ENCODE measurements at regions not wholly inside any gene's neighbourhood (a gene's known extent, or its start where the extent isn't known, plus 50 kb on each side); places are given as distances from the start of the nearest gene placed in this dataset.
"Not testable (repeated sequence)": the region's sequence is repeated elsewhere in the genome, so short reads cannot be mapped to it uniquely, and the experiment has no call there.

DNA sequence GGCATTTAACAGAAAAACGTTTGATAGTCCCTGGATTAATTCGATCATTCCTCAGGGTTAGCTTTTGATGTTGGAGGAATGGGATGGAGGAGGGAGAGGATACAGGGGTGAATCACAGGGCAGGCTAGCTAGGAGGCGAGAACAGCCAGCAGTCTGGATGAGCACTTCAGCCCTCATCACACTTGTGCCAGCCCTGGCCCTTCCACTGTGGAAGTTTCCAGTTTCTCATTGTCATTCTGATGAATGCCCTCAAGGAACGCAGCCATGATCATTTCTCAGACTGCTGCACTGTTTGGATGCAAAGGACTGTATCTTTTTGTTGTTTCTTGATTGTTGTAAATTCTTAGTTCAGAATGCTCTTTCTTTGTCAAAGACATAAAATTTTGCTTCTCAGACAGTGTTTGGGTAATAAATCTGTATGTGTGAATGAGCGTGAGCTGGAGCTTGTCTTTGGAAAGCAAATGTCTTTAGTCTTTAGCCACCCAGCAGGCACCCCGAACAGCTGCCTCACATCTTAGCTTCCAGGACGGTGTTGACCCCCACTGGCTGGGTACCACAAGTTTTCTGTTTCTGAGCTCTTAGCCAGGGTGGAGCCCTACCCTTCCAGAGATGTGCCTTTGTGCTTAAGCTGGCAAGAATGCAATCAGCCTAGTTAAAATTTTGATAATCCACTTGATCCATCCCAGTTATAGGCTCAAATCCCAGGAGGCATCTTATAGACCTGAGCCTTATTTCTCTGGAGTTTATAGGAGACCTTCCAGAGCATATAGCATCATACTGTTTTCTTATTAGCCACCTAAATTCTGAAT, 121.1 kb downstream of the PDCD6IP start:
- H3K27ac ChIP-seq = no peak overlapping the region

DNA sequence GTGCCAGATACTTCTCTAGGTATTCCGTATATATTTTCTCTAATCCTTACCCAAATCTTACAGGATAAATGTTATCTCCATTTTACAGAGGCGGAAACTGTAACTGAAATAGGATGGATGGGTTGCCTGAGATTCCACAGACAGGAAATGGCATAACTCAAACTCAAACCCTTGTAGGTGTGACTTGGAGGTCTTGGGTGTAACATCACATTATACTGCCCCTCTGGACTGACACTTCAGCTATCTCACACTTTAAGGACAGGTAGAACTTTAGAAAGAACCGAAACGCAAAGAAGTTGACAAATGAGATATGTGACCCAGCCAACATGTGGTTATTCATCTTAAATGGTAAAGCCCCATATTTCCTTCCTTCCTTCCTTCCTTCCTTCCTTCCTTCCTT, 122.1 kb downstream of the PDCD6IP start:
- Histone ChIP-seq H3K27ac (no peak overlapping the region), H3K4me3 (no peak overlapping the region)

More for the DNA sequence above, 121.1 kb downstream of the PDCD6IP start:
- no peak overlapping the region for H3K4me3 ChIP-seq

DNA sequence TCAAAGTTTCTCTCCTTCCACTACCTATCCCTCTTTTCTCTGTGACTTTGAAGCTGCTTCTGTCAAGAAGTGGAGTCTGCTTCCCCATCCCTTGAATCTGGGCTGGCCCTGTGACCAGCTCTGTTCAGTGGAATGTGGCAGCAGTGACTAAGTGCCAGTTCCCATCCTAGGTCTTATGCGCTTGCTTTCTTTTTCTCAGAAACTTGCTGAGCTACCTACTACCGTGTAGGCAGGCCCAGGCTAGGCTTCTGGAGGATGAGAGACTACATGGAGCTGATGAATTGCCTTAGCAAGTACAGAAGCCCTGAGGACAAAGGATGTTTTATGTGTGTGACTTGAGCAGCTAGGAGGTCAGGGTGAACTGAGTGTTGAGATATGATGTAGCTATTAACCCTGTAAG, 123.2 kb downstream of the PDCD6IP start:
- no peak overlapping the region for H3K27ac ChIP-seq
- no peak overlapping the region for H3K4me3 ChIP-seq

DNA sequence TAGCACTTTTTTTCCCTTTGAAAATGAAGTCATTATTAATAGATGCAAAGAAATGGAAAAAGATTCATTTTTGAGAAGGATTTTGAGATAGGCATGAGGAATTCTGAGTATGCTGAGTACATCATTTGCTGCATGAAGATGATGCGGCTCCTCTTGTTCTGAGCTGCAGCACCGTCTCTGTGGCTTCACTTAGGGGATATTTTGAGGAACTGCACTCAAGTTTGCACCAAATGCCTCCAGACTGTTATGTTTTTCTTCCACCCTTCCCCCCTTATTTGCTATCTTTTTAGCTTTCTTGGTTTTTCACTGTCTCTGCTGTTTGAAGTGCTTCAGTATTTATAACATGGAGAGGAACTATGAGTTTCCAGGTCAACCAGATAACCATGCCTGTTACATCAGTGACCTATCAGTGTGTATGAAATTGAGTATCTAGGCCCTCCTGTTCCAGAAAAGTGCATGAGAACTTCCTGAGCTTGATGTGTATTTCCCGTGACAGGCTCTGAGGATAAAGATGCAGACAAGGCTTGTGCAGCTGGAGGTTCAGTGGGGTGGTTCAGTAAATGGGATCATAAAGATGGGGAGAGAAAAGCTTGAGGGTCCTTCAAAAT, 128.7 kb downstream of the PDCD6IP start:
- no peak overlapping the region for H3K4me3 ChIP-seq
- no peak overlapping the region for H3K27ac ChIP-seq

DNA sequence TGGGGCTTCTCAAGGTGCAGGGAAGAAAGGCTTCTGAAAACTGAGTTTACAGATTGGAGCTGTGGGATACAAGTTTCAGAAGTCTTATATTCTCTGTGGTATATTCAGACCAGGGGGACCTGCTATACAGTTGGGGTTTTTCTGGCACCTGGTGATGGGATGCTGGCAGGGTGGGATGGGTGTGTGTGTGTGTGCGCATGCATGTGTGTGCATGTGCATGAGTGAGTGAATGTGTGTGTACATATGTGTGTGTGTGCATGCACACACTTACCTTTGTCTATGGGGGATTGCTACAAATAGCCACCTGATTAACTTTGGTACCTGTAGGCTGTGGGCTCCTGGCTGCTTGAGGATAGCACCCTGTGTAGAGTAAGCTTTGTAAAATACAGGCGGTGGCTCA, 131.4 kb downstream of the PDCD6IP start:
- Histone ChIP-seq H3K4me3 (no peak overlapping the region), H3K27ac (no peak overlapping the region)

DNA sequence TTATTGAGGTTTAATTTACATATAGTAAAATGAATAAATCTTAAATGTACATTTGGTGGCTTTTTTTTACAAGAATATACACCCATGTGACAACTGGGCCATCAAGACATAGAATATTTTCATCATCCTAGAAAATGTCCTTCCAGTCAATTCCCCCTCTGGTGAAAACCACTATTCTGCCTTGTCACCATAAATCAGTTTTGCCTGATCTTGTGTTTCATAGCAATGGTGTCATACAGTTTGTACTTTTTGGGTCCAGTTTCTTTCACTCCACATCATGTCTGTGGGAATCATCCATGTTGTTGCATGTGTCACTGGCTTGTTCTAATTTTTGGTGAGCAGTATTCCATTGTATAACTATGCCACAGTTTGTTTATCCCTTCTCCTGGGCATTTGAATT, 133.1 kb downstream of the PDCD6IP start:
- Histone ChIP-seq H3K27ac (no peak overlapping the region), H3K4me3 (no peak overlapping the region)

DNA sequence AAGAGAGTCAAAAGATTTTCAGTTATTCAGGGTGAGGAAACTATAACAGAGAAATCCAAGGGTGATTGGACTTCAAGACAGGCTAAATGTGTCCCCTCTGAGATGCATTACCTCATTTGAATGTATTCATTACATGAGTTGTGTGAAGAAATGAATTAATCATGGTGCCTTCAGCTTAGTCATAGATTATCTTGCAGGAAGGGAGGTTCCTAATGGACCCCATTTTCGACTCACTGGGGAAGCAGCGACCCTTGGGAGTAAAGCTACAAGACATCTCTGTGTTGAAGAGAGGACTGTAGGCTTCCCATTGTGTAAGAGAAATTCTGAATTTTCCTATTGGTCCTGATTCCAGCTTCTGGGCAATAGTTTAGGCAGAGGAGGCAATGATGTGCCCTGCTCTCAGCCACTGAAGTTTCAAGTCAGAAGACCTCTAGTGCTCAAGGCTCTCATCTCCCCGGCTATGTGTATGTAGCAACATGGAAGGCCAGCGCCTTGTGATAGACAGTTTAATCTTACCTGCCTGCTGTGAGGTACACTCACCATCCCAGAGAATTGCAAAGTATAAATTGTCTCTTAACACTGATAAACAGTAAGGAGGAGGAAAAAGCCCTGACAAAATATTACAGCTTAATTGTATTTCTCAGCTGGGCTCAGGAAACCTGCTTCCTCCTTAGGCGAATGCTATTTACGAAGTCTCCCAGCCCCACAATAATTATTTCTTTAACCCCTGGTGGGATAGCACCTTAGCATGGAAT, 133.8 kb downstream of the PDCD6IP start:
- Histone ChIP-seq H3K27ac (no peak overlapping the region), H3K4me3 (no peak overlapping the region)

DNA sequence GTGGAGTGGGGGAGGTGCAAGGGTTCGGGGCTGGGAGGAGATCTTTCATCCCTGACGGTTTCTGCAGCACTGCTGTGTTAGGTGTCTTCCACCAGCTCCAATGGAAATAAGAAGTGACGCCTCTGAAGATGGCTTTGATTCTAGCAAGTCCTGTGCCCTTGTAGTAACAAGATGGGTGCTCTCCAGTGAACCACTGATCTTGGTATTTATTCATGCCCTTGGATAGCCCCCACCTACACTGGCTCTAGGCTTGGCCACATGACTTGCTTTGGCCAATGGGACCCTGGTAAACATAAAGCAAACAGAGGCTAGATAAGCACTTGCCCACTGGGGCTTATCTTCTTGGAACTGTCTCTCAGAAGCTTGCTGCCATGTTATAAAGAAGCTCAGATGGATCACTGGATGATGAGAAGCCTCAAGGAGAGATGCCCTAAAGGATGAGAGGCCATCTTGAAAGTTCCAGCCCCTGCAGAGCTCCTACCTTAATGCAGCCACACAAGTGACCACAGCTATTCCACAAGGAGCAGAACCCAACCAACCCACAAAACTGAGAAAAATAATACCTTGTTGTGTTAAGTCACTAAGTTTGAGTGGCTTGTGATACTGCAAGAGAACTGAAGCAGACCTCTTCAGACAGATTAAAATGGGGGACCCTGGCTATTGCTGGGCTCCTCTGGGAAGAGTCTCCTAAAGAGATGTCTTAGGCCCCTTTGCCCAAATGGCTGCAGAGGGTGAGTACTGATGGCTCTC, 137.9 kb downstream of the PDCD6IP start:
- no peak overlapping the region for H3K4me3 ChIP-seq
- H3K27ac ChIP-seq = no peak overlapping the region

DNA sequence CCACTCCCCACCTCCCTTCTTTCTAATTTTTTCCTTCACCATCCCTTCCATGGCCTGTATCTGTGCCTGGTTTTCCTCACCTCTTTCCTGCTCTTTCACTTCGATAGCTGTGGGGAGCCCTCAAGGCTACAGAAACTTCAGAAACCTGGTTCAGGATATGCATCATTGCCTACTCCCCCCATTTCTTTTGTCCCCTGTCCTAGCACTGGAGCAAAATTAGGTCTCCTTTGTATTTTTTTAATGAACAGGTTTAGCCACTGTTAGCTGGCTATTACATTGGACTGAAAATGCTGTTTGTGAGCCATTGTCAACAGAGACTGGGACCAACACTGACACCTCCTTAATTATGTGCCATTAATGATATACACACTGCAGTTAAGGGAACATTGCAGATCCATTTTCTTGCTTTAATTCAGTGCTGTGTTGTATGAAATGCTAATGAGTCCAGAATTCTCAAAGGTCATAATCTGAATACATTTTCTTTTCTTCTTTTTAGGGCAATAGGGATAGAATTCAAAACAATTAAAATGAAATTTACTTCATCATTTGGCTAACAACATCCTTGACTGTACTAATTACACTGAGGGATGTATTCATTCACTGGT, 138.6 kb downstream of the PDCD6IP start:
- no peak overlapping the region for H3K4me3 ChIP-seq
- H3K27ac ChIP-seq = no peak overlapping the region

DNA sequence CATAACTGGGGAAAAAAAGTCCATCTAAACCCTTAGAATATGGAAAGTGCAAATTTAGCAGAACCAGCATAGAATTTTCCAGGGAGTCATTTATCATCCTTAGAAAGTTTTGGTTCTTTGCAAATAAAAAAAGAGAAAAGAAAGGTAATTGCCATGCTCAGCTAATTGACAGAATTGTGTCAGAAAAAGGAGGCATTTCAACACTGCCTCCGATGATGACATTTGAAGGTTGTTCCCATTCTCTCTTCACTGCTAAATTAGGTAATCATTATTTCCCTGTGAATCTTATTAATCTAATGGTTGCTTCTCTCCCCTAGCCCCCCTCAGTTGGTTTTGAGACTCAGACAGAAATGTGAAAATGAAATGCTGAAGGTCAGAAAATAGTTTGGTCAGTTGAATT, 139.2 kb downstream of the PDCD6IP start:
- no peak overlapping the region for H3K27ac ChIP-seq
- no peak overlapping the region for H3K4me3 ChIP-seq

DNA sequence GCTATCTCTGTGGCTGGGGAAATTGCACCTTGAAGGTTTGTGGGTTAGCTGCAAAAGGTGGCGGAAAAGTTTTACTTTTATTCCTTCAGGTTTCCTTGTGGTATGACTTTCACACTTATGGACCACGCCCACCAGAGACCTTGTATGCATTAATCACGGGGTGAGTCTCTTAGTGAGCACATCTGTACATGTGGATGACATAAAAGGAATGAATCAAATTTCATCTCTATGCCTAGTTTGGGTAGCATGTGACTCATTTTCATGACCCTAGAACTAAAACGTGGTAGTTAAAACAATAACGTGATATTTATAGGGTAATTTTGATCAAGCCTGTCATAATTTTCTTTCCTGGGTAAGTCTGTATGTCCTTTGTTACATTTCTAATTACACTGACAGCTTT, 141.7 kb downstream of the PDCD6IP start:
- H3K4me3 ChIP-seq = no peak overlapping the region
- no peak overlapping the region for H3K27ac ChIP-seq

DNA sequence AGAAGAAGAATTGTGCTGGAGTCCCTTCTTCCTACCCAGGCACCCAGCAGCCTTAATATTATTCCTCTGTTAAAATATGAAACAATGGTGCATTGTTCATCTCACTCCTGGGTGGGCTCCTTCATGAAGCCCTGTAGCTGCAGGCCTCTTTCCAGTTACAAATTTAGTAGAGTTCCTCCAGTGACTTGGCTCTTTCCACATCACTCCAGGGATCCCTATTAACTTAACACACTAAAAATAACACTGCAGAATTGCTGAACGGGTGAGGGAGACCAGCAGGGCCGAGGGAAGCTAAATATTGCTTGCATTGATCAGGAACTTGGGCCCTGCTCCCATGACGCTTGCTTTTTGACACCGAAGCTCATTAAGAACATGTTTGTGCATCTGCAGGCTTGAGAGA, 142.3 kb downstream of the PDCD6IP start:
- no peak overlapping the region for H3K4me3 ChIP-seq

DNA sequence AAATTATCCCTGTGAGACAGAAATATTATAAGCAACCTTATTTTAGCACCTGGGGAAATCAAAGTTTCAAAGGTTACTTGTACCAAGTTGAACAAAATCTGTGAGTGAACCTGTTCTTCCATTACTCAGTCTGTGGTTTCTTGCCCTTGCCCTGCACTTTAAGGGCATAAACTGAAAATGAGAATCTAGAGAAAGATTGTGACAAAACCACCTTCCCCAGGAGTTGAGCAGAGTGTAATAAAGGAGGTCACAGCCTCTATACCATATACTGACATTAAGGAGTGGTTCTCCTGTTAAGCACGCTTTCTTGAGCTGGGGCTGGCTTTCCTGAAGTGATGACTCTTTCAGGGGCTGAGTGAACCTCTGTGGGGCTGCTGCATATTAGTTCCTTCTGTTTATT, 143.4 kb downstream of the PDCD6IP start:
- no peak overlapping the region for H3K27ac ChIP-seq
- H3K4me3 ChIP-seq = no peak overlapping the region

More for the DNA sequence above, 142.3 kb downstream of the PDCD6IP start:
- no peak overlapping the region for H3K27ac ChIP-seq

DNA sequence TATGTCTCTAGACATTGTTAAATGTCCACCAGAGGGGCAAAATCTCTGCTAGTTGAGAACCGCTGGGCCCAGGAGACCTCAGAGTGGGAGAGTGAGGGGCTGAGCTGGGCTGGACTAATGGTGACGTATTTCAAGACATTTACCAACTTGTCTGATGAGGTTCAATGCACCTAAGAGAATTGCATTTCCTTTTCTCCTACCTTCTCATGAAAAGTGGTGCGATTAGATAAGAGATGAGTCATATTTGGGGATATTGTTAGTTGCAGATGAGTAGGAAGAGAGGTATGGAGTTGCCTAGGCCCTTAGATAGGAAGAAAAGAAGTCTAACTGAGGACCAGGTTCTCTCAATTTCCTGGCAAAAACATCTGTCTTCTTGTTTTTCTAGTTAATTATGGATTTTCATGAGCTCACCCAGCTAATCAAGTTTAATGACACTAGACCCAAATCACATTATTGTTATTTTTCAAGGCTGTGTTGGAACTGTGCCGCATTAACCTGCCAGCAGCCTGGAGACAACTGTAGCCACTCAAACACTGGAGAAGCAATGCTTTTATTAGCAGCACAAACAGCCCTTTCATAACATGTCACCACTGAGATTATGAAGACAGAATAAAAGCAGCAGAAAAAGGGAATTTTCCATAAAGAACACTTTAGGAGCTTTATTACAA, 144.2 kb downstream of the PDCD6IP start:
- Histone ChIP-seq H3K27ac (no peak overlapping the region), H3K4me3 (no peak overlapping the region)

DNA sequence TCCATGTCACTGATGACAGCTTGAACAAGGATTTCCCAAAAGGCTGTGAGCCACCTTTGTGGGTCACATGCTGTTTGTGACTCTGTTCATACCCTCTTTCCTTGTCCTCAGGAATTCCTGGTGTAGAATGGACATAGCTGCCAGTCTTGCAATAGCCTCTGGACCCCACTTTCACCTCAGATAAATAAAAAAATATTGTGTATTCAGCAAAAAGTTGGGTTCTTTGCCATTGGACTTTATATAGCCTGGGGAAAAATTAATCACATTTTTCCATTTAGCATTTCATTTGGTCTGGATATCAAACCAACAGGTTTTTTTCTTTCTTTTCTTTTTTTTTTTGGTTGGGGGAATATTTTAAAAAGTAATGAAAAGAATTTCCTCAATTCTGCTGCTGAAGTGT, 144.8 kb downstream of the PDCD6IP start:
- Histone ChIP-seq H3K4me3 (no peak overlapping the region), H3K27ac (no peak overlapping the region)

DNA sequence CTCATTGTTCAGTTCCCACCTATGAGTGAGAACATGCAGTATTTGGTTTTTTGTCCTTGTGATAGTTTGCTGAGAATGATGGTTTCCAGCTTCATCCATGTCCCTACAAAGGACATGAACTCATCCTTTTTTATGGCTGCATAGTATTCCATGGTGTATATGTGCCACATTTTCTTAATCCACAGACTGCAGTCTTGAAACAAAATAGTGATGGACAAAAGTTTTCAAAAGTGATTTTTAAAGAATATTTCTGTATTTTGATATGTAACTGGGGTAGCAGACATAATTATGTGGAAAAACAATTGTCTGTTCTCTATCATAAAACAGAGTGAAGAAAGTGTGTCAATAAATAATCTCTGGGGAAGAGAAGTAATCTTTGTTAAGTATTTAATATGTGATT, 148.2 kb downstream of the PDCD6IP start:
- not testable (repeated sequence) for H3K27ac ChIP-seq, H3K4me3 ChIP-seq

DNA sequence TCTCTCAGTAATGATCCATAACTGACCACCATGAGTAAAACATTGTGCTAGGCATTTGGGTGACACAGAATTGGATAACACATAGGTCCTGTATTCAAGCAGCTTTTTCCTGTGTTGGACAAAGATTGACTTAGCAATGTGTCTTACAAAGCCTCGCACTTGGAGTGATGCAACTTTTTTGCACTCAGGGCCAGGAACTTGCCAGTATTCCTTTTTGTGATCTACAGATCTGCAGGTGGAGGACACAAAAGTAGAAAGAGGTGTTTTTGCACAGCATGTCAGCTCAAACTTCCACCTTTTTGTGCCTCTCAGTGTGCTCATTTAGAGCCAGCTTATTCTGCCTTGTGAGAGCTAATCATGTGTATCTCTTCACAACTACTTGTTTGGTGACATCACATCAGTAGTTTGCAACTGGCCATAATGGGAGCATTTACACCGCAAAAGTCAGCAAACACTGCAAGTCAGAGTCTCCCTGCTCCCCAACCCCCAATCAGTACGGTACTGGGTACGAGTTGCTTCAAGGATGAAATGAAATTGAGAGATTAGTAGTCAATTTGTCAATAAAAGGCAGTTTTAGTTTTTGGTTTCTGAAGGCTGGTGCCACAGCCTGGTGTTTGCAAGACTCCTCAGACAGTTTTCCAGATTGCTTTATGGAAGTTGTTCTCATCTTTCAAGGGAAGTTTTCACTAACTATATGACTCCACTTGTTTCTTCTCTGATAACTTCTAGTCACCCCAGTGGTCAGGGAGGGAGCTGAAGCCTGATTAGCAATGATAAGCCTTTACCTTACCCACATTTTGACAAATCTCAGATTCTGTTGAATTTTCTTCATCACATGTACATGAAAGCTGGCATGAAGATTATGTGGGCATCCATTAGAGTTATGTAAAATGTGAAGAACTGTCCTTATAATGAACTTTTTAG, 149.1 kb downstream of the PDCD6IP start:
- Histone ChIP-seq H3K4me3 (no peak overlapping the region), H3K27ac (no peak overlapping the region)

DNA sequence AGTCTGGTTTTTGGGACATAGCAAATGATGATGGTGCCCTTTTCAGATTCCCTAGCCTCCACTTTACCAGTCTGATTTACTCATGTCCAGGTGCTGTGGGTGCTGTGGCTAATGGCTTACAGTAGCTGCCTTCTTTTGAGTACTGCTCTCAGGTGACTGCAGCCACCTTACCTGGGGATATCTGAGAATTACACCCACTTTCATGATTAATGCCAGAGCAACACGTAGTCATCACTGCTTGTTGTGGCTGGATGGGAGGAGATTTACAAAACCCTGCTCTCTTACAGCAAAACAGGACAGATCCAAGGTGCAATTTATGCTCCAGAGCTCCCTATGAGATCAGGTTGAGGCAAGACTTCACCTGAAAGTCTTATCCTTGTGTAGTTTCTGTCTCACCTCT, 150.6 kb downstream of the PDCD6IP start:
- Histone ChIP-seq H3K27ac (no peak overlapping the region), H3K4me3 (no peak overlapping the region)

Measured in skin epidermis (tissue), 12 donors.